ENCODE measurements at regions not wholly inside any gene's neighbourhood (a gene's known extent, or its start where the extent isn't known, plus 50 kb on each side); places are given as distances from the start of the nearest gene placed in this dataset.

DNA sequence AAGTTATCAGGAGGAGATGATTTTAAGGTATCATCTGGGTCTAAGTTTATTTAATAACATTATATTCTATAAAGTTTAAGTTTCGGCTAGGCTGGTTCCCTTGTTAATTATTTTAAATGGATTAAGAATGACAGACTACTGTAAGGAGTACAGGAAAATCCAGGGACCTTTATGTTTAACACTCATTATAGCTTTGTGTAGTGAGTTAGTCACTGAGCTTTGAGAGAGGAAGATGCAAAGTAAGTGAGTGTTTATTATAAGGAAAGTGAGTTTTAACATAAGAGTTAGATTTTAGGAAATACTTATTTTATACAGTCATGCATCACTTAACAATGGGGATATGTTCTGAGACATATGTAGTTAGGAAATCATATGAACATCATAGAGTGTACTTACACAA lies 485.5 kb downstream of the MMUT start:
- no peak overlapping the region for H3K4me3 Mint-ChIP-seq
- TF ChIP-seq, protein P1, sequence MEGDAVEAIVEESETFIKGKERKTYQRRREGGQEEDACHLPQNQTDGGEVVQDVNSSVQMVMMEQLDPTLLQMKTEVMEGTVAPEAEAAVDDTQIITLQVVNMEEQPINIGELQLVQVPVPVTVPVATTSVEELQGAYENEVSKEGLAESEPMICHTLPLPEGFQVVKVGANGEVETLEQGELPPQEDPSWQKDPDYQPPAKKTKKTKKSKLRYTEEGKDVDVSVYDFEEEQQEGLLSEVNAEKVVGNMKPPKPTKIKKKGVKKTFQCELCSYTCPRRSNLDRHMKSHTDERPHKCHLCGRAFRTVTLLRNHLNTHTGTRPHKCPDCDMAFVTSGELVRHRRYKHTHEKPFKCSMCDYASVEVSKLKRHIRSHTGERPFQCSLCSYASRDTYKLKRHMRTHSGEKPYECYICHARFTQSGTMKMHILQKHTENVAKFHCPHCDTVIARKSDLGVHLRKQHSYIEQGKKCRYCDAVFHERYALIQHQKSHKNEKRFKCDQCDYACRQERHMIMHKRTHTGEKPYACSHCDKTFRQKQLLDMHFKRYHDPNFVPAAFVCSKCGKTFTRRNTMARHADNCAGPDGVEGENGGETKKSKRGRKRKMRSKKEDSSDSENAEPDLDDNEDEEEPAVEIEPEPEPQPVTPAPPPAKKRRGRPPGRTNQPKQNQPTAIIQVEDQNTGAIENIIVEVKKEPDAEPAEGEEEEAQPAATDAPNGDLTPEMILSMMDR (IDR thresholded peaks at IDR 0.05): no peak
- peak overlapping the region; percentile 19 for H3K27ac Mint-ChIP-seq
- peaks cover 2% of the 10 kb centered on the region for H3K9me3 Mint-ChIP-seq
- H3K4me1 Mint-ChIP-seq (ENCODE audit: low read depth): peaks cover 9% of the 10 kb centered on the region
- H3K27me3 Mint-ChIP-seq (ENCODE audit: insufficient read depth): no peaks in the 10 kb centered on the region; the same call in 1 of the 2 replicates
- peaks cover 1% of the 10 kb centered on the region for H3K36me3 Mint-ChIP-seq (ENCODE audit: low read depth)
- DNase-seq: no peak

DNA sequence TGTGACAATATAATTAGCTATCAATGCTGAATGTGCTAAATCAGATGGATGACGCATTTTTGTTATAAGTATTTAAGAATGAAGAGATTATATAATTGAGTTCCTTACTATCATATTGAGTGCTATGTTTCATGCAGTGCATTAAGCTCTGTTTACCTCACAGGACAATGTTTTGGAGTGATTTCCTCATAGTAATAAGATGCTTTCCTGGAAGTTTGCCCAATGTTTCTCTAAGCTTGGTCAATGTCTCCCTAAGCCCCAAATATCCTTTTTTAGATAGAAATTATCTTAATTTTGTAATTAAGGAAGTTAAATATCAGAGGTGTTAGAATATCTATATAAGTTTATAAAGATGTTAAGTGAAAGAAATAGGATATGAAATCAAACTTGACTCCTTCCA lies 489.6 kb downstream of the MMUT start:
- no peaks in the 10 kb centered on the region for H3K27me3 Mint-ChIP-seq (ENCODE audit: insufficient read depth)
- no peaks in the 10 kb centered on the region for H3K9me3 Mint-ChIP-seq
- TF ChIP-seq, protein P1 (IDR thresholded peaks at IDR 0.05): no peak
- no peaks in the 10 kb centered on the region for H3K36me3 Mint-ChIP-seq (ENCODE audit: low read depth)
- H3K27ac Mint-ChIP-seq: no peak overlapping the region
- peaks cover 9% of the 10 kb centered on the region for H3K4me1 Mint-ChIP-seq (ENCODE audit: low read depth)
- no peak overlapping the region for H3K4me3 Mint-ChIP-seq
- DNase-seq: no peak

DNA sequence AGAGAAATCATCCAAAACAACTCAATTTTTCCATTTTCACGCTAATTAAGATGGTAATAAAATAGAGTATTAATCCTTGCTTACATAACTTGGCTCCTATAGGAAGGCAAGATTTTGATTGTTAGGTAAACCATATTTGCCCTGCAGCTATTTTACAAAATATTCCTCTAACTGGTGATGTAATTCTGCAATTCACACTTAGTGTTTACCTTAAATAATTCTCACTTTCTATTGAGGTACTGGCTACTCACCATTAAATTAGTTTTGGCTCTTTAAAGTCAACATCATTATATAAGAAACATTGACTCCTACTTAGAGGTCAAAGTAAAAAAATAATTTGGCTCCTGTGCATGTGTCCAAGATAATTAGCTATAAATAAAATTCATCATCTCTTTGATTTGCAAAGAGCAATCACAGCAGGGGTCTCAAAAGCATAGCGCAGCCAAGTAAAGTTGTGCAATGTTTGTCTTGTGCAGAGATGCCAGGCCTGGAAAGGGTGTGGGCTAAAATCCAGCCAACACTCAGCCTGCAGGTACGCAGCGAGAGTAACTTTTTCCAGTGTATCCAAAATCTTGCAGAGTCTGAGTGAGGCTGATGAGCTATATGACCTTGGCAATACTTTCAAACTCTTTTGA lies 501.2 kb downstream of the MMUT start:
- no peaks in the 10 kb centered on the region for H3K36me3 Mint-ChIP-seq (ENCODE audit: low read depth)
- no peak overlapping the region for H3K4me3 Mint-ChIP-seq
- no peaks in the 10 kb centered on the region for H3K9me3 Mint-ChIP-seq
- TF ChIP-seq, protein P1 (IDR thresholded peaks at IDR 0.05): no peak
- H3K4me1 Mint-ChIP-seq (ENCODE audit: low read depth): no peaks in the 10 kb centered on the region
- no peaks in the 10 kb centered on the region for H3K27me3 Mint-ChIP-seq (ENCODE audit: insufficient read depth)
- no peak overlapping the region for H3K27ac Mint-ChIP-seq
- DNase-seq: no peak

DNA sequence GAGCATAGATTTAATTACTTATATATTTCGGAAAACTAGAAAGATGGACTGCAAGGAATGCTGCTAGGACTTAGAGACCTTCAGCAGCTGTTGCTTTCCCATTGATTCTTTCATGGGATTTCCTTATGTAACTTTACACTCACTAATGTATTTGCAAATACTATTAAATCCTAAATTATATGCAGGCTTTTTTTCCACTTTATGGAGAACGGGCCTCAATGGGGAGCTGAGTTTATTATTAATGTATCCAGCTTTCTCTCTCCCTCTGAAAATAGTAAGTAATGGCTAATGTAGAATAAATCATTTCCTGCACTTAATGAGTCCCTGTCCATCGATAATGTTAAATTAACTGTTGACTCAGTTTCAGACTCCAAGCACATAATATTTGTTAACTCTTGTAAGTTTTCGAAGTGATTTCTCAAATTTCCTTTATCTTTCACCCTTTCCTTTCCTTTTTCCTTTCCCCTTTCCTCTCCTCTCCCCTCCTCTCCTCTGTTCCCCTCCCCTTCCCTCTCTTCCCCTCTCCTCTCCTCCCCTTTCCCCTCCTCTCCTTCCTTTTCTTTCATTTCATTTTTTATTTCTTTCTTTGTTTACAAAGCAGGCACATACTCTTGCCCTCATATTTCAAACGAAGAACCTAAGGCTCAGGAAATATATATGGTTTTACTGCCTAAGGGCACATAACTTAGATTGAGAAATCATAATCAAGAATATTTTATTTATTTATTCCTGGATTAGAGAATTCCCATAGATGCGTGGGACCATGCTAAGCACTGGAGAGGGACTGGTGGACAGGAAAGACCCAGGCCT lies 503.6 kb downstream of the MMUT start:
- no peak for DNase-seq
- no peak overlapping the region for H3K27ac Mint-ChIP-seq
- H3K4me3 Mint-ChIP-seq: no peak overlapping the region
- TF ChIP-seq, protein P1 (IDR thresholded peaks at IDR 0.05): no peak
- H3K9me3 Mint-ChIP-seq: no peaks in the 10 kb centered on the region
- no peaks in the 10 kb centered on the region for H3K27me3 Mint-ChIP-seq (ENCODE audit: insufficient read depth)
- H3K4me1 Mint-ChIP-seq (ENCODE audit: low read depth): peaks cover 11% of the 10 kb centered on the region; the same call in 1 of the 2 replicates
- no peaks in the 10 kb centered on the region for H3K36me3 Mint-ChIP-seq (ENCODE audit: low read depth)

DNA sequence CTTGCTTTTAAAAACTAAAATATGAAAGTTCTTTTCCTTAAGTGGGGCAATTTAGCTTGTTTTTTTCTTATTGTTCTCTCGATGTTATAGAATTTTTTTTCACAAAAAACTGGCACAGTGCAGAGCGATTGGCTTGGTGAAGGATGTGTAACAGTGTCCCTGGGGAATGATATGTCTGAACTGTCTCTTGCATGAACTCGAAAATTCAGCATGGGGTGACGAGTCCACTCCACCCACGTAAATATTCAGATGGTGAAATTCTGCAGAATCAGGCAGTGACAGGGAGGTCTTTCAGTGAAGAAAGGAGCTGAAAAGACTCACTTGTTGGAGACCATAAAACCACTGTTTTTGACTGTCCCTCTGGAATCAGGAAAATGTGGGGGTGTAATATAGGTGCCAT lies 505.3 kb downstream of the MMUT start:
- TF ChIP-seq, protein P1 (IDR thresholded peaks at IDR 0.05): no peak
- Mint-ChIP-seq H3K36me3 (ENCODE audit: low read depth) (no peaks in the 10 kb centered on the region), H3K4me3 (no peak overlapping the region), H3K9me3 (no peaks in the 10 kb centered on the region), H3K27me3 (ENCODE audit: insufficient read depth) (no peaks in the 10 kb centered on the region), H3K27ac (no peak overlapping the region), H3K4me1 (ENCODE audit: low read depth) (peaks cover 15% of the 10 kb centered on the region; the same call in 1 of the 2 replicates)
- no peak for DNase-seq
